HG03442 (cell line): ENCODE measurements at regions not wholly inside any gene's neighbourhood (a gene's known extent, or its start where the extent isn't known, plus 50 kb on each side); places are given as distances from the start of the nearest gene placed in this dataset.

Source experiments
- ATAC-seq: cut with Tn5 transposase; IDR thresholded peaks from one replicate; pipeline ENCODE4 v1.9.1; 2021; ENCODE audit warnings: mild to moderate bottlenecking, moderate library complexity; ENCODE audit not compliant: unreplicated experiment

- no peak for ATAC-seq
Measured at GRCh38 chrX:40485973-40486372, 94.8 kb upstream of the ATP6AP2 start.

- no peak for ATAC-seq
Measured at GRCh38 chrX:40485102-40485826, 95.5 kb upstream of the ATP6AP2 start.

- ATAC-seq = no peak
Measured at GRCh38 chrX:40484408-40485091, 96.2 kb upstream of the ATP6AP2 start.

GRCh38 chrX:40483502-40483901 is 97.3 kb upstream of the ATP6AP2 start:
- ATAC-seq = no peak

GRCh38 chrX:40479777-40480318 is 100.9 kb upstream of the ATP6AP2 start:
- ATAC-seq = no peak

GRCh38 chrX:40478474-40479065 is 102.2 kb upstream of the ATP6AP2 start:
- no peak for ATAC-seq

GRCh38 chrX:40476958-40477357 is 103.8 kb upstream of the ATP6AP2 start:
- ATAC-seq = no peak

- ATAC-seq = no peak
Measured at GRCh38 chrX:40474645-40475044, 106.1 kb upstream of the ATP6AP2 start.

- ATAC-seq = no peak
Measured at GRCh38 chrX:40474205-40474626, 106.6 kb upstream of the ATP6AP2 start.

- ATAC-seq = no peak
Measured at GRCh38 chrX:40473460-40474204, 107.1 kb upstream of the ATP6AP2 start.

- no peak for ATAC-seq
Measured at GRCh38 chrX:40471965-40472648, 108.7 kb upstream of the ATP6AP2 start.

- ATAC-seq = no peak
Measured at GRCh38 chrX:40470830-40471429, 109.8 kb upstream of the ATP6AP2 start.

GRCh38 chrX:40469316-40469715 is 111.5 kb upstream of the ATP6AP2 start:
- no peak for ATAC-seq

GRCh38 chrX:40468033-40468846 is 112.5 kb upstream of the ATP6AP2 start:
- no peak for ATAC-seq

GRCh38 chrX:40467454-40467853 is 113.3 kb upstream of the ATP6AP2 start:
- no peak for ATAC-seq

- ATAC-seq = no peak
Measured at GRCh38 chrX:40465735-40466551, 114.8 kb upstream of the ATP6AP2 start.

- no peak for ATAC-seq
Measured at GRCh38 chrX:40462795-40463194, 118.0 kb upstream of the ATP6AP2 start.

- no peak for ATAC-seq
Measured at GRCh38 chrX:40460926-40461325, 119.8 kb upstream of the ATP6AP2 start.
